ENCODE measurements at regions not wholly inside any gene's neighbourhood (a gene's known extent, or its start where the extent isn't known, plus 50 kb on each side); places are given as distances from the start of the nearest gene placed in this dataset.

DNA sequence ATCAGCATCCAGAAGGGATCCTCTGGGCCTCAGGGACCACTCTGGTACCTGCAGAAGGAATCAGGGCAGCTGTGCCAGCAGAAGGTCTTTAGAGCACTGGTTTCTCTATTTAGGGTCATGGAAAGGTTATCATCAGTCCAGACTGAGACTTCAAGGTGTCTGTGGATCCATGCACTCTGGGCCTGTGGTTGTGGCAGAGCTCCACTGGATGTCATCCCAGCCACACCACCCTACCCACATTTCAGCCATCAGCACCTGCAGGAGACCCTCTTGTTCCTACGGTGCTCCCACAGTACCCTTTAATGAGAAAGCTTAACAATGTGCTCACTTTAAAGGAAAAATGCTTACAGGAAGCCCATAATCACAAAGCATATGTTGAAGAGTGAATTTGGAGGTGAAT, 603.4 kb upstream of the CCDC54 start (continued):
- TF ChIP-seq, protein P1, sequence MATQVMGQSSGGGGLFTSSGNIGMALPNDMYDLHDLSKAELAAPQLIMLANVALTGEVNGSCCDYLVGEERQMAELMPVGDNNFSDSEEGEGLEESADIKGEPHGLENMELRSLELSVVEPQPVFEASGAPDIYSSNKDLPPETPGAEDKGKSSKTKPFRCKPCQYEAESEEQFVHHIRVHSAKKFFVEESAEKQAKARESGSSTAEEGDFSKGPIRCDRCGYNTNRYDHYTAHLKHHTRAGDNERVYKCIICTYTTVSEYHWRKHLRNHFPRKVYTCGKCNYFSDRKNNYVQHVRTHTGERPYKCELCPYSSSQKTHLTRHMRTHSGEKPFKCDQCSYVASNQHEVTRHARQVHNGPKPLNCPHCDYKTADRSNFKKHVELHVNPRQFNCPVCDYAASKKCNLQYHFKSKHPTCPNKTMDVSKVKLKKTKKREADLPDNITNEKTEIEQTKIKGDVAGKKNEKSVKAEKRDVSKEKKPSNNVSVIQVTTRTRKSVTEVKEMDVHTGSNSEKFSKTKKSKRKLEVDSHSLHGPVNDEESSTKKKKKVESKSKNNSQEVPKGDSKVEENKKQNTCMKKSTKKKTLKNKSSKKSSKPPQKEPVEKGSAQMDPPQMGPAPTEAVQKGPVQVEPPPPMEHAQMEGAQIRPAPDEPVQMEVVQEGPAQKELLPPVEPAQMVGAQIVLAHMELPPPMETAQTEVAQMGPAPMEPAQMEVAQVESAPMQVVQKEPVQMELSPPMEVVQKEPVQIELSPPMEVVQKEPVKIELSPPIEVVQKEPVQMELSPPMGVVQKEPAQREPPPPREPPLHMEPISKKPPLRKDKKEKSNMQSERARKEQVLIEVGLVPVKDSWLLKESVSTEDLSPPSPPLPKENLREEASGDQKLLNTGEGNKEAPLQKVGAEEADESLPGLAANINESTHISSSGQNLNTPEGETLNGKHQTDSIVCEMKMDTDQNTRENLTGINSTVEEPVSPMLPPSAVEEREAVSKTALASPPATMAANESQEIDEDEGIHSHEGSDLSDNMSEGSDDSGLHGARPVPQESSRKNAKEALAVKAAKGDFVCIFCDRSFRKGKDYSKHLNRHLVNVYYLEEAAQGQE (IDR thresholded peaks at IDR 0.05; ENCODE audit: unreplicated experiment), result no peak
- TF ChIP-seq, protein P2, sequence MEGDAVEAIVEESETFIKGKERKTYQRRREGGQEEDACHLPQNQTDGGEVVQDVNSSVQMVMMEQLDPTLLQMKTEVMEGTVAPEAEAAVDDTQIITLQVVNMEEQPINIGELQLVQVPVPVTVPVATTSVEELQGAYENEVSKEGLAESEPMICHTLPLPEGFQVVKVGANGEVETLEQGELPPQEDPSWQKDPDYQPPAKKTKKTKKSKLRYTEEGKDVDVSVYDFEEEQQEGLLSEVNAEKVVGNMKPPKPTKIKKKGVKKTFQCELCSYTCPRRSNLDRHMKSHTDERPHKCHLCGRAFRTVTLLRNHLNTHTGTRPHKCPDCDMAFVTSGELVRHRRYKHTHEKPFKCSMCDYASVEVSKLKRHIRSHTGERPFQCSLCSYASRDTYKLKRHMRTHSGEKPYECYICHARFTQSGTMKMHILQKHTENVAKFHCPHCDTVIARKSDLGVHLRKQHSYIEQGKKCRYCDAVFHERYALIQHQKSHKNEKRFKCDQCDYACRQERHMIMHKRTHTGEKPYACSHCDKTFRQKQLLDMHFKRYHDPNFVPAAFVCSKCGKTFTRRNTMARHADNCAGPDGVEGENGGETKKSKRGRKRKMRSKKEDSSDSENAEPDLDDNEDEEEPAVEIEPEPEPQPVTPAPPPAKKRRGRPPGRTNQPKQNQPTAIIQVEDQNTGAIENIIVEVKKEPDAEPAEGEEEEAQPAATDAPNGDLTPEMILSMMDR (conservative IDR thresholded peaks at IDR 0.05; ENCODE audit: low read depth in 2 of 2), result no peak
- TF ChIP-seq, protein P3, sequence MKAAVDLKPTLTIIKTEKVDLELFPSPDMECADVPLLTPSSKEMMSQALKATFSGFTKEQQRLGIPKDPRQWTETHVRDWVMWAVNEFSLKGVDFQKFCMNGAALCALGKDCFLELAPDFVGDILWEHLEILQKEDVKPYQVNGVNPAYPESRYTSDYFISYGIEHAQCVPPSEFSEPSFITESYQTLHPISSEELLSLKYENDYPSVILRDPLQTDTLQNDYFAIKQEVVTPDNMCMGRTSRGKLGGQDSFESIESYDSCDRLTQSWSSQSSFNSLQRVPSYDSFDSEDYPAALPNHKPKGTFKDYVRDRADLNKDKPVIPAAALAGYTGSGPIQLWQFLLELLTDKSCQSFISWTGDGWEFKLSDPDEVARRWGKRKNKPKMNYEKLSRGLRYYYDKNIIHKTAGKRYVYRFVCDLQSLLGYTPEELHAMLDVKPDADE (IDR thresholded peaks at IDR 0.05), result no peak
- TF ChIP-seq STAT1 (IDR thresholded peaks at IDR 0.05; ENCODE audit: unreplicated experiment) (no peak), EZH2phosphoT487 (IDR thresholded peaks at IDR 0.05; ENCODE audit: unreplicated experiment) (no peak)

DNA sequence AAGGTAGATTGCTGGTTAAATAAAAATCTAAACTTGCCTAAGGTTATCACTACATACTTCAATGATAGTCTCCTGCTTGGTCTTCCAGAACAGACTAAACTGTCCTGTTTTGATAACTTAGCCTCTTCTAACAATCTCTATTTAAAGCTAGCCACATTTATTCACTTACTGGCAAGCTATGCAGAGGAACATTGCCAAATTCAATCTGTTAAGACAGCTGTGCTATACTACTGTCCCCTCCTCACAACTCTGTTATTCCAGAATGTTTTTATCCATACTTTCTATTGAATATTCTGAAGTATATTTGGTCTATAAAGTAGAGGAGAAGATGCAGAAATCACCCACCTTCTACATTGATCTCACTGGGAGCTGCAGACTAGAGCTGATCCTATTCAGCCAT, 594.0 kb upstream of the CCDC54 start:
- peaks cover 14% of the 10 kb centered on the region for H3K9me2 ChIP-seq (ENCODE audit: insufficient read depth)
- no peaks in the 10 kb centered on the region for H3K27me3 Mint-ChIP-seq (ENCODE audit: insufficient read depth, low read depth, poor library complexity)
- H3K4me3 Mint-ChIP-seq, result no peak overlapping the region
- H3K36me3 ChIP-seq (ENCODE audit: insufficient read depth), result no peaks in the 10 kb centered on the region
- no peaks in the 10 kb centered on the region for H3F3A ChIP-seq (replicated peaks; ENCODE audit: low read depth)
- H3K27ac ChIP-seq (ENCODE audit: low read depth), result no peak overlapping the region
- no peaks in the 10 kb centered on the region for H3K36me3 Mint-ChIP-seq (ENCODE audit: low read depth)
- H4K20me1 ChIP-seq (replicated peaks; ENCODE audit: insufficient read depth), result no peaks in the 10 kb centered on the region
- H3K4me1 ChIP-seq (ENCODE audit: insufficient read depth), result no peaks in the 10 kb centered on the region
- H3K27ac Mint-ChIP-seq, result no peak overlapping the region
- H3K9me3 Mint-ChIP-seq, result peaks cover 2% of the 10 kb centered on the region; the same call in 2 of the 3 replicates
- ATAC-seq, result no peak
- no peak overlapping the region for H3K4me2 ChIP-seq
- H3K4me3 ChIP-seq, result no peak overlapping the region
- H2AFZ ChIP-seq, result no peak overlapping the region
- H3K4me1 Mint-ChIP-seq, result no peaks in the 10 kb centered on the region
- no peak for DNase-seq (ENCODE audit: low spot score)
- H3K27me3 ChIP-seq (ENCODE audit: insufficient read depth), result no peaks in the 10 kb centered on the region
- no peaks in the 10 kb centered on the region for H3K79me2 ChIP-seq (replicated peaks; ENCODE audit: insufficient read depth)
- TF ChIP-seq, protein P4, sequence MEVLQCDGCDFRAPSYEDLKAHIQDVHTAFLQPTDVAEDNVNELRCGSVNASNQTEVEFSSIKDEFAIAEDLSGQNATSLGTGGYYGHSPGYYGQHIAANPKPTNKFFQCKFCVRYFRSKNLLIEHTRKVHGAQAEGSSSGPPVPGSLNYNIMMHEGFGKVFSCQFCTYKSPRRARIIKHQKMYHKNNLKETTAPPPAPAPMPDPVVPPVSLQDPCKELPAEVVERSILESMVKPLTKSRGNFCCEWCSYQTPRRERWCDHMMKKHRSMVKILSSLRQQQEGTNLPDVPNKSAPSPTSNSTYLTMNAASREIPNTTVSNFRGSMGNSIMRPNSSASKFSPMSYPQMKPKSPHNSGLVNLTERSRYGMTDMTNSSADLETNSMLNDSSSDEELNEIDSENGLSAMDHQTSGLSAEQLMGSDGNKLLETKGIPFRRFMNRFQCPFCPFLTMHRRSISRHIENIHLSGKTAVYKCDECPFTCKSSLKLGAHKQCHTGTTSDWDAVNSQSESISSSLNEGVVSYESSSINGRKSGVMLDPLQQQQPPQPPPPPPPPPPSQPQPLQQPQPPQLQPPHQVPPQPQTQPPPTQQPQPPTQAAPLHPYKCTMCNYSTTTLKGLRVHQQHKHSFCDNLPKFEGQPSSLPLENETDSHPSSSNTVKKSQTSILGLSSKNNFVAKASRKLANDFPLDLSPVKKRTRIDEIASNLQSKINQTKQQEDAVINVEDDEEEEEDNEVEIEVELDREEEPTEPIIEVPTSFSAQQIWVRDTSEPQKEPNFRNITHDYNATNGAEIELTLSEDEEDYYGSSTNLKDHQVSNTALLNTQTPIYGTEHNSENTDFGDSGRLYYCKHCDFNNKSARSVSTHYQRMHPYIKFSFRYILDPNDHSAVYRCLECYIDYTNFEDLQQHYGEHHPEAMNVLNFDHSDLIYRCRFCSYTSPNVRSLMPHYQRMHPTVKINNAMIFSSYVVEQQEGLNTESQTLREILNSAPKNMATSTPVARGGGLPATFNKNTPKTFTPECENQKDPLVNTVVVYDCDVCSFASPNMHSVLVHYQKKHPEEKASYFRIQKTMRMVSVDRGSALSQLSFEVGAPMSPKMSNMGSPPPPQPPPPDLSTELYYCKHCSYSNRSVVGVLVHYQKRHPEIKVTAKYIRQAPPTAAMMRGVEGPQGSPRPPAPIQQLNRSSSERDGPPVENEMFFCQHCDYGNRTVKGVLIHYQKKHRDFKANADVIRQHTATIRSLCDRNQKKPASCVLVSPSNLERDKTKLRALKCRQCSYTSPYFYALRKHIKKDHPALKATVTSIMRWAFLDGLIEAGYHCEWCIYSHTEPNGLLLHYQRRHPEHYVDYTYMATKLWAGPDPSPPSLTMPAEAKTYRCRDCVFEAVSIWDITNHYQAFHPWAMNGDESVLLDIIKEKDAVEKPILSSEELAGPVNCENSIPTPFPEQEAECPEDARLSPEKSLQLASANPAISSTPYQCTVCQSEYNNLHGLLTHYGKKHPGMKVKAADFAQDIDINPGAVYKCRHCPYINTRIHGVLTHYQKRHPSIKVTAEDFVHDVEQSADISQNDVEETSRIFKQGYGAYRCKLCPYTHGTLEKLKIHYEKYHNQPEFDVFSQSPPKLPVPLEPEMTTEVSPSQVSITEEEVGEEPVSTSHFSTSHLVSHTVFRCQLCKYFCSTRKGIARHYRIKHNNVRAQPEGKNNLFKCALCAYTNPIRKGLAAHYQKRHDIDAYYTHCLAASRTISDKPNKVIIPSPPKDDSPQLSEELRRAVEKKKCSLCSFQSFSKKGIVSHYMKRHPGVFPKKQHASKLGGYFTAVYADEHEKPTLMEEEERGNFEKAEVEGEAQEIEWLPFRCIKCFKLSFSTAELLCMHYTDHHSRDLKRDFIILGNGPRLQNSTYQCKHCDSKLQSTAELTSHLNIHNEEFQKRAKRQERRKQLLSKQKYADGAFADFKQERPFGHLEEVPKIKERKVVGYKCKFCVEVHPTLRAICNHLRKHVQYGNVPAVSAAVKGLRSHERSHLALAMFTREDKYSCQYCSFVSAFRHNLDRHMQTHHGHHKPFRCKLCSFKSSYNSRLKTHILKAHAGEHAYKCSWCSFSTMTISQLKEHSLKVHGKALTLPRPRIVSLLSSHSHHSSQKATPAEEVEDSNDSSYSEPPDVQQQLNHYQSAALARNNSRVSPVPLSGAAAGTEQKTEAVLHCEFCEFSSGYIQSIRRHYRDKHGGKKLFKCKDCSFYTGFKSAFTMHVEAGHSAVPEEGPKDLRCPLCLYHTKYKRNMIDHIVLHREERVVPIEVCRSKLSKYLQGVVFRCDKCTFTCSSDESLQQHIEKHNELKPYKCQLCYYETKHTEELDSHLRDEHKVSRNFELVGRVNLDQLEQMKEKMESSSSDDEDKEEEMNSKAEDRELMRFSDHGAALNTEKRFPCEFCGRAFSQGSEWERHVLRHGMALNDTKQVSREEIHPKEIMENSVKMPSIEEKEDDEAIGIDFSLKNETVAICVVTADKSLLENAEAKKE (CRISPR knock-in tag; IDR thresholded peaks at IDR 0.05), result no peak
- TF ChIP-seq, protein P1 (IDR thresholded peaks at IDR 0.05; ENCODE audit: unreplicated experiment), result no peak

Measured in GM23338 (cell line).